Bronchial epithelial cell (primary cell): ENCODE measurements at regions not wholly inside any gene's neighbourhood (a gene's known extent, or its start where the extent isn't known, plus 50 kb on each side); places are given as distances from the start of the nearest gene placed in this dataset.

ENCODE experiments used
- DNase-seq: peaks from one replicate; pipeline ENCODE4 v3.0.0-alpha.2; 2010; ENCODE audit warnings: low read depth
- FAIRE-seq: peaks from 2 replicates; lab custom pipeline; 2011; peaks lifted over from hg19 to GRCh38; lab: Jason Lieb, UNC
- H3K27me3 ChIP-seq: 2 replicates; pipeline ENCODE4 v1.5.1; 2011; ENCODE audit warnings: low read length; ENCODE audit not compliant: control insufficient read depth, insufficient read depth
- H3K36me3 ChIP-seq: 2 replicates; pipeline ENCODE4 v1.5.1; 2011; ENCODE audit warnings: low read length; ENCODE audit not compliant: control insufficient read depth, insufficient read depth
- H3K4me3 ChIP-seq: 2 replicates; pipeline ENCODE4 v1.5.1; 2011; ENCODE audit warnings: mild to moderate bottlenecking, low read depth, low read length, control low read depth
- CTCF ChIP-seq: IDR thresholded peaks from 2 replicates; pipeline ENCODE4 v1.5.1; 2011; ENCODE audit warnings: mild to moderate bottlenecking, moderate library complexity, low read length, control low read depth, inconsistent platforms; ENCODE audit not compliant: insufficient read depth, severe bottlenecking

GRCh38 chr13:89577301-89577700 is 1770.2 kb upstream of the MIR17HG start:
- no peaks in the 10 kb centered on the region for H3K27me3 ChIP-seq
- no peak for FAIRE-seq
- DNase-seq: no peak
- H3K4me3 ChIP-seq: no peak overlapping the region
- TF ChIP-seq CTCF: no peak
- no peaks in the 10 kb centered on the region for H3K36me3 ChIP-seq

GRCh38 chr13:89584058-89584620 is 1763.3 kb upstream of the MIR17HG start:
- DNase-seq (no peak), FAIRE-seq (no peak)
- Histone ChIP-seq H3K4me3 (no peak overlapping the region), H3K36me3 (no peaks in the 10 kb centered on the region), H3K27me3 (no peaks in the 10 kb centered on the region)
- no peak for TF ChIP-seq CTCF

- DNase-seq: no peak
- no peak for TF ChIP-seq CTCF
- FAIRE-seq: no peak
- Histone ChIP-seq H3K27me3 (no peaks in the 10 kb centered on the region), H3K4me3 (no peak overlapping the region), H3K36me3 (no peaks in the 10 kb centered on the region)
These were observed 1744.8 kb upstream of the MIR17HG start for GRCh38 chr13:89602655-89603054.

GRCh38 chr13:89603187-89603586 is 1744.3 kb upstream of the MIR17HG start:
- no peak for DNase-seq
- Histone ChIP-seq H3K36me3 (no peaks in the 10 kb centered on the region), H3K4me3 (no peak overlapping the region), H3K27me3 (no peaks in the 10 kb centered on the region)
- FAIRE-seq: no peak
- no peak for TF ChIP-seq CTCF

- FAIRE-seq (no peak), DNase-seq (no peak)
- TF ChIP-seq CTCF: no peak
These were observed 1738.2 kb upstream of the MIR17HG start for GRCh38 chr13:89609318-89609717.

GRCh38 chr13:89610331-89610730 is 1737.2 kb upstream of the MIR17HG start:
- Histone ChIP-seq H3K27me3 (no peaks in the 10 kb centered on the region), H3K4me3 (no peak overlapping the region), H3K36me3 (no peaks in the 10 kb centered on the region)
- TF ChIP-seq CTCF: no peak
- FAIRE-seq (no peak), DNase-seq (no peak)

More at GRCh38 chr13:89609318-89609717, 1738.2 kb upstream of the MIR17HG start:
- Histone ChIP-seq H3K27me3 (no peaks in the 10 kb centered on the region), H3K36me3 (no peaks in the 10 kb centered on the region), H3K4me3 (no peak overlapping the region)
